Activated gamma-delta T cell treated with anti-CD3 and anti-CD28 coated beads, Interleukin-2, amount 50 U/mL, for 16 hours (primary cell): ENCODE measurements at regions not wholly inside any gene's neighbourhood (a gene's known extent, or its start where the extent isn't known, plus 50 kb on each side); places are given as distances from the start of the nearest gene placed in this dataset.

Experiments
- DNase-seq: peaks from one replicate; pipeline ENCODE4 v3.0.0-alpha.2; 2020; ENCODE audit warnings: low read depth

DNA sequence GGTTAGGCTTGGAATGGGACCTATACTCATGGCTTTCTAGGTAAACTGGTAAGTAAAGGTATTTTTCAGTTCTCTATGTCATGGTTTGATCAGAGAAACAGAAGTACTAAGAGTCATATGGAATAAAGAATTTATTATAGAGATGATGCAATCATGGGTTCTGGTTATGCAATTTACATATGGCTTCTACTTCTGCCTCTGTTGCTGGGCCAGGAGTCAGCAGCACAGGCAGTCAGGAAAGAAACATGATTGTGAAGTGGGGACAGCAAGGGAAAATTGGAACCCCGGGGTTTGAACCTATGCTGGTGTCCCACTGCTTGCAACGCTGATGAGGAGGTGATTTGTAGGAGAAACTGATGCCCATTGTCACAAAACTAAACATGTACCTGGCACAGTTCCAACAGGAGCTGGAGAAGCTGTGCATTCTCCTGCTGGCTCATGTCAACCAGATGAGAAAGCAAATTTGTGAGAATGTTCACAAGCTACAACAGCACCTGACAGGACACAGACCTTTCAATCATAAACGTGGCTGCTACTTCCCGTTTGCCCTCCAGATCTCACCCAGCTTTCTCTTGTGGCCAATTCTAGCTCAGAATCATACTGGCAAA lies 887.1 kb downstream of the TFAP2A start:
- DNase-seq, result no peak

GRCh38 chr6:9523462-9523861 lies 891.4 kb downstream of the TFAP2A start:
- DNase-seq, result no peak

GRCh38 chr6:9522101-9522500 lies 892.8 kb downstream of the TFAP2A start:
- DNase-seq, result no peak

DNA sequence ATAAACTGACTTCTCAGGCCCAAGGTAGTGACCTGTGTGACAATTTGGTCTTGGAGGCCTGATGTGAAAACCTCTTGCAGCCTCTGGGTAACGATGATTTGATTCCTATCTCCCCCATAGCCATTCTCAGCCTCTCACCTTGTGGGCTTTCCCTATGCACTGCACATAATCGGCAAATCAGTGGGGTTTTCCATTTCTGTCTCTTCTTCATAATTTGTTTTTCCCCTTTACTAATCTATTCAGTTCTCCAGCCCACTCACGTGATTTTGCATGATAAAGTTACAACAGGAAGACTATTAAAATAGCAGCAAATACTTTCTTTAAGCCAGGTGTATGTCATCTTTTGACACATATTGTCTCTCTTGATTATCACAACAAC lies 893.7 kb downstream of the TFAP2A start:
- no peak for DNase-seq

DNA sequence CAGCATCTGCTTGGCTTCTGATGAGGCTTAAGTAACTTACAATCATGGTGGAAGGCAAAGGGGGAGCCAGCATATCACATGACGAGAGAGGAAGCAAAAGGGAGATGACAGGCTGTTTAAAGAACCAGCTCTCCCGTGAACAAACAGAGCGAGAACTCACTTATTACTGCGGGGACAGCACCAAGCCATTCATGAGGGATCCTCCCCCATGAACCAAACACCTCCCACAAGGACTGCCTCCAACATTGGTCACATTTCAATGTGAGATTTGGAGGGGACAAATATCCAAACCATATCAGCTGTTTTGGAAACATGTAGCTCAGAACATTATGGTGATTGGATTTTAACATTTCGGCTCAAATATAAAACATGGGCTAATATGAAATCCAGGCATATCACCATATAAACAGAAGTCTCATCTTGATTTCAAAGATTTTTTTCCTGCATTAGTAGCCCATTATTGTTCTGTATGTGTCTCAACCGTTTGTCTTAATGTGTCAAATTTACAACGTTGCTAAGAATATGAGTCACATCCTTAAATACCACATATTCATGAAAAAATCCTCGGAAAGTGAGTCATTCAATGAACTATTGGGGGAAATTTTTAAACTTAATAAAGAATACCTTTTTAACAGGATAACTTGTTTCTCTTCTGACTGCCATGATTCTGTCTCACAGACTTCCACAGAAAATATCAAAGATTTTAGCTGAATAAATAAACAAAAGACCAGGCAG lies 894.3 kb downstream of the TFAP2A start:
- DNase-seq, result no peak

DNA sequence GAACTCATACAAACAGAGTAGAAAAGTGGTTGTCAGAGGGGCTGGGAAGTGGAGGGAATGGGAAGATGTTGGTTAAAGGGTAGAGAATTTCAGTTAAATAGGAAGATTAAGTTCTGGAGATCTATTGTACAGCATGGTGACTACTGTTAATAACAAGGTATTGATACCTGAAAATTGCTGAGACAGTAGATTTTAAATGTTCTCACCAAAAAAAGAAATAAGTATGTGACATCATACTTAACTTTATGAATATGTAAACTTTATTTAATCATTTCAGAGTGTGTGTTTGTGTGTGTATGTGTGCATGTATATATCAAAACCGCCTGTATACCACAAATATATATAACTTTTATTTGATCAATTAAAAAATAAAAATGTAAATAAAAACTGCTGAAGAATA lies 896.4 kb downstream of the TFAP2A start:
- DNase-seq, result no peak

DNA sequence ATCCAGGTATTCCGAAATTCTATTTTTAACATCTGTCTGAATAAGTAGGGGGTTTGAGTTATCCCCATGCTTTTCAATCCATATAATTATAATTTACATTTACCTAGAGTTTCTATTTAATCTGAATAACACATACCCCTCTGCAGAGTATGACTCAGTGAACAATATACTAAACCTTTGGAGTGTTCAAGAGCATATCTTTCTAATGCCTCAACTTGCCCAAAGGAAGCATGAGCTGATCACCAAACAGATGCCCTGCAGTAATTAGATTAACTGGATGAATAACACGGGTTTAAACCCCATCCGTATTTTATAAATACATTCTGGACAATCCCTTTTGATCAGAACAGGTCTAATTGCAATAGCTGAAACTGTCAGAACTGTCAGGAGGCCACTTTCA lies 897.1 kb downstream of the TFAP2A start:
- DNase-seq, result no peak

- DNase-seq, result no peak
Observed at GRCh38 chr6:9515633-9516606, 899.0 kb downstream of the TFAP2A start.

GRCh38 chr6:9514146-9514545 lies 900.7 kb downstream of the TFAP2A start:
- no peak for DNase-seq

DNA sequence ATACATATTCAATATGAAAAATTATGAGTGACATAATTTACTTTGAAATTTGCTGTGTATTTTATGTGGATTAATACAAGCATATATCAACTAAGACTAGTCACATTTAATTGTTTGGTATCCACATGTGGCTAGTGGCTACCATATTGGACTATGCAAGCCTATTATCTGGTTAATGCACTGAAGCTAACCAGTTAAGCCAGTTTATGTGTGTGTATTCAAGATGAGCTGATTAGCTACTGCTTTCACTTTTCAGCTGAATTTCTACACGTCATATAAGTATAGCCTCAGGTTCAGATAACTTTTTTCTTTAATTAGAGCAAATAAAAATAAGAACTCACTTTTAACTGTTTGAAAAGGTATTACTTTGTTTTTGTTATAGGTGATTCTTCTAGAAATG lies 903.7 kb downstream of the TFAP2A start:
- no peak for DNase-seq

- DNase-seq, result no peak
Observed at GRCh38 chr6:9507136-9507895, 907.6 kb downstream of the TFAP2A start.

- no peak for DNase-seq
Observed at GRCh38 chr6:9504191-9504590, 910.7 kb downstream of the TFAP2A start.

GRCh38 chr6:9503111-9503761 lies 911.6 kb downstream of the TFAP2A start:
- DNase-seq, result no peak

GRCh38 chr6:9499709-9500108 lies 915.2 kb downstream of the TFAP2A start:
- DNase-seq, result no peak

GRCh38 chr6:9496837-9497236 lies 918.0 kb downstream of the TFAP2A start:
- DNase-seq, result no peak

DNA sequence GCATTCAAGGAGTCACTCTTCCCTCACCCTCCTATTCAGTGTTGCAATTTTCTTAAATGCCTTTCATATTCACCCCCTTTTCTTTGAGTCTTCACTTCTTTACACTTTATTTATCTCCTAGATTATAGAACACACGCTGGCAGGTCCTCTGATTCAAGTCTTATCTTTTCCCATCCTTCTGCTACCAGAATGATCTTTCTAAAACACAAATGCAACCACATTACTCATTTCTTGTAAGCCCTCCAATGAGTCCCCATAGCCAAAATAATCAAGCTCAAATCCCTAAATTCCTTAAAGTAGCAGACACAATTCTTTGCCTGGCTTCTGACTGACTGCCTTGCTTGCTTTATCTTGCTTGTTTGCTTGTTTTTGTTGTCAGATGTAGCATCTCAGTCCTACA lies 920.0 kb downstream of the TFAP2A start:
- no peak for DNase-seq

DNA sequence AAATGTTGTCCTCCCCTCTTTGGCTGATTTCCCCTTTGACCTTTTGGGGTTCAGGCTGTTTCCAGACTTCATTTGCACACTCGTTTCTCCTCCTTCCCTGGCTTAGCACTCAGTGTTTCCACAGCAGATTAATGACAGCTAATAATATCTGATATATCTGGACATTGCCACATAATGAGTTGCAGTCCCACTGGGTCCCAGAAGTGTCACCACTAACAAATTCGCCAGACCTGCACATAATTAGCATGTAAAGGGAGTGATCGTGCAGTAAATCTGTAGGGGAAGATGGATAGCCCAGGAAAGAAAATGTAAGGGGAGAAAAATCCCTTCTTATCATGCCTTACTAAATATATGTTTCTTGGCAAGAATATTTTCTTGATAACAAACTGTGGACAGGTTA lies 922.1 kb downstream of the TFAP2A start:
- no peak for DNase-seq

GRCh38 chr6:9487128-9487527 lies 927.7 kb downstream of the TFAP2A start:
- no peak for DNase-seq

DNA sequence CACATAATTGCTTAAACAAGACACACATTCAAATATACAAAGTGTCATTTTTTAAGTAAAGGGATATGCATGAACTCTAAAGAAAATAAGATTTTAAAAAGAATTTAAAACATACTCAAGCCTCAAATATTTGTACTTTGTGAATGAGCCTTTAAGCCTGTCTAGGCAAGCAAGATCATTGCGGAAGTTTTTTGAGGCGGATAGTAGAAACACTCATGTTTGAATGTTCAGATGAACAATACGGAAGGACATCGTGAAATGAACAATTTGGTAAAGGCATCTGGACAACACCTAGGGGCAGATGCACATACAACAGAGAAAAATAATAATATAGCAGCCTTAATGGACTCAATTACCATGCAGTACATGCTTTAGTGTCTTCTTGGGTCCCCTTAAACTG lies 928.9 kb downstream of the TFAP2A start:
- no peak for DNase-seq

DNA sequence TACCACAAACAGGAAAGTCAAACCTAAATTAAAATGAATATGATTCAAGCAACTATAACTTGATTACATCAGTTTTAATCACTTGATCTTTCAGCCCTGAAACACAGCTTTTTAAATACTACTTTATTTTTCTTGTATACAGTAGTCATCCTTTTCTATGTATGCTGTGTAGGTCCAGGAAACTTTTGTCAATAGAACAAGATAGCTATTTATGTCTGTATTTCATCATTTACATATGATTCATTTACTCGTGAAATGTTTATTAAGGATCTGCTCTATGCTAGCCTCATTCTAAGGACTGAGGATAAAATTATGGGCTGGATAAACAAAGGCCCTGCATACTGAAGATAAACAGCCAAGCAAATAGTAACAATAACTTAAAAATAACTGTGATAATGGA lies 930.2 kb downstream of the TFAP2A start:
- no peak for DNase-seq

DNA sequence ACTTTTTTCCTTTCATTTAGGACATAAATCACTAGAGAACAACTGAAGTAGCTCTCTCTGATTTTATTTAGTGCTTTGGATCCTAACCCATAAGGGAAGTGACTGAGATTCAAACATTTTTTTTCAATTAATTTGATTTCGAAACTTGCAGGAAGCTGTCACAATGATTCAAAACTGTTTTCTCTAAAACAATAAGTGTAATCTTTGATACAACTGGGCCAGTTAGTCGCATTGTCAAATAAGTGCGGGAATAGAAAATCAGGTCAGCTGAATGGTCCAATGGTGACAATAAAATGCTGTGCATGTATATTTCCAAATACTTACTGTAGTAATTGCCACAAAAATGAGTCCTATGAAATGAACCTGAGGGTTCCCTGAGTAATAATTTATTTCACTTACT lies 930.8 kb downstream of the TFAP2A start:
- no peak for DNase-seq
